Neuron (in vitro differentiated cells): ENCODE measurements at regions not wholly inside any gene's neighbourhood (a gene's known extent, or its start where the extent isn't known, plus 50 kb on each side); places are given as distances from the start of the nearest gene placed in this dataset.
"Not testable (repeated sequence)": the region's sequence is repeated elsewhere in the genome, so short reads cannot be mapped to it uniquely, and the experiment has no call there.

Experiments used
- H2AFZ ChIP-seq: one replicate; pipeline ENCODE4 v1.6.1; 2013; ENCODE audit warnings: low read depth, mild to moderate bottlenecking, inconsistent platforms, low read length, moderate library complexity
- H3K27me3 ChIP-seq: one replicate; pipeline ENCODE4 v1.6.1; 2013; ENCODE audit warnings: low read length; ENCODE audit not compliant: insufficient read depth
- H3K36me3 ChIP-seq: one replicate; pipeline ENCODE4 v1.6.1; 2013; ENCODE audit warnings: low read length; ENCODE audit not compliant: insufficient read depth
- H3K4me1 ChIP-seq: one replicate; pipeline ENCODE4 v1.6.1; 2013; ENCODE audit warnings: low read length; ENCODE audit not compliant: insufficient read depth
- H3K4me3 ChIP-seq: 2 replicates; pipeline ENCODE4 v1.5.1; 2013; ENCODE audit warnings: mild to moderate bottlenecking, low read length, moderate library complexity
- H3K9me3 ChIP-seq: one replicate; pipeline ENCODE4 v1.6.1; 2013; ENCODE audit warnings: low read length

DNA sequence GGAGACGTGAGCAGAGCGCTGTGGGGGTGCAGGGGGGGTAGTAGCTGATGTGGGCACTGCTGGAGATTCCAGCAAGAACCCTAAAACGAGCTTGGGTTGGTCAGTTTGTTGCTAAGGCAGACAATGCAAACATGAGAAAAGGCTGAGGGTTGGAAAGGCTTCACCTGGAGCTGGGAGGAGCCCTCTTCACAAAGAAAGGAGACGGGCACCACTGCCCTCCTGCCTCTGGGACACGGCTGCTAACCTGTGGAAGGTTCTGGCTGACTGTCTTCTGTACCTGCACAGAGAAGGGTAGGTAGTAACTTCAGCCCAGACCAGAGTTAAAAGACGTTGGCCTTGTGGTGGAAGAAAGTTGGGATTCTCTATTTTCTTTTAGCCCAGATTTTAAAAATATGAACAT, 108.7 kb downstream of the SUCLA2 start:
- no peak overlapping the region for H2AFZ ChIP-seq

GRCh38 chr13:47890146-47890814, 110.8 kb downstream of the SUCLA2 start:
- no peak overlapping the region for H3K4me3 ChIP-seq
- H3K4me1 ChIP-seq = no peaks in the 10 kb centered on the region

More for the DNA sequence above, 108.7 kb downstream of the SUCLA2 start:
- Histone ChIP-seq H3K4me1 (no peaks in the 10 kb centered on the region), H3K36me3 (no peaks in the 10 kb centered on the region), H3K9me3 (no peaks in the 10 kb centered on the region), H3K4me3 (no peak overlapping the region), H3K27me3 (no peaks in the 10 kb centered on the region)

DNA sequence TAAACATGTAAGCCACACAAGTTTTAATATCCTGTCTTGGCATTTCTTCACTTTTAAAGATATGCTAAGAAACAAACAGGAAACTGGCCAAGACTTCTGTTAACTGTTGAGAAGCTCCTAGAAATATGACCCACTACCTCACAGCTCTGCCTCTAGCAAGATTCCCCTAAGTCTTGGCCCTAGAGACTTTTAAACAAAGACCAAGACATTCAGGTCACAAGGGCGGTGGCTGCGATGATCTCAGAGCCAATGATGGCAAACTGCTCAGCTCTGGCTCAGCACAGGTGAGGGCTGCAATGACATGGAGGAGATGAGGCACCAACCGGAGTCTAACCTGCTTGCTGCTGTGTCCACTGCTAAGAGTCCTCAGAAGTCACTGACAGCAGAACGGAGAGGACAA, 114.8 kb downstream of the SUCLA2 start:
- no peak overlapping the region for H2AFZ ChIP-seq
- no peak overlapping the region for H3K4me3 ChIP-seq
- no peaks in the 10 kb centered on the region for H3K9me3 ChIP-seq
- H3K36me3 ChIP-seq = no peaks in the 10 kb centered on the region
- no peaks in the 10 kb centered on the region for H3K27me3 ChIP-seq
- H3K4me1 ChIP-seq = no peaks in the 10 kb centered on the region

More at GRCh38 chr13:47890146-47890814, 110.8 kb downstream of the SUCLA2 start:
- H3K27me3 ChIP-seq = no peaks in the 10 kb centered on the region
- no peak overlapping the region for H2AFZ ChIP-seq
- H3K9me3 ChIP-seq = no peaks in the 10 kb centered on the region
- no peaks in the 10 kb centered on the region for H3K36me3 ChIP-seq

DNA sequence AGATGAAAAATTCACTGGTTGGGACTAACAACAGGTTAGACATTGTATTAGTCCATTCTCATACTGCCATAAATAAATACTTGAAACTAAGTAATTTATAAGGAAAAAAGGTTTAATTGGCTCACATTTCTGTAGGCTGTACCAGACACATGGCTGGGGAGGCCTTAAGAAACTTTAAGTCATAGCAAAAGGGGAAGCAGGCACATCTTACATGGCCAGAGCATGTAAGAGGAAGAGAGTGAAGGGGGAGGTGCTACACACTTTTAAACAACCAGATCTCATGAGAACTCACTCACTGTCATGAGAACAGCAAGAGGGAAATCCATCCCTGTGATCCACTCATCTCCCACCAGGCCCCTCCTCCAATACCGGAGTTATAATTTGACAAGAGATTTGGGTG, 125.9 kb downstream of the SUCLA2 start:
- Histone ChIP-seq H3K27me3 (no peaks in the 10 kb centered on the region), H2AFZ (no peak overlapping the region), H3K9me3 (no peaks in the 10 kb centered on the region), H3K4me1 (no peaks in the 10 kb centered on the region), H3K36me3 (no peaks in the 10 kb centered on the region), H3K4me3 (no peak overlapping the region)

DNA sequence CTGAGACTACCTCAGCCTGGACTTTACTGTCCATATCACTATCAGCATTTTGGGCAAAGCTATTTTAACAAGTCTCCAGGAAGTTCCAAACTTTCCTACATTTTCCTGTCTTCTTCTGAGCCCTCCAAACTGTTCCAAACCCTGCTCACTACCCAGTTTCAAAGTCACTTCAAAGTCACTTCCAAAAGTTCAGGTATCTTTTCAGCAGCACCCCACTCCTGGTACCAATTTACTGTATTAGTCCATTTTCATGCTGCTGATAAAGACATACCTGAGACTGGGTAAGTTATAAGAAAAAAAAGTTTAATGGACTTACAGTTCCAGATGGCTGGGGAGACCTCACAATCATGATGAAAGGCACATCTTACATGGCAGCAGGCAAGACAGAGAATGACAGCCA, 127.1 kb downstream of the SUCLA2 start:
- not testable (repeated sequence) for H3K27me3 ChIP-seq, H3K9me3 ChIP-seq, H3K4me3 ChIP-seq, H3K4me1 ChIP-seq, H2AFZ ChIP-seq, H3K36me3 ChIP-seq

- not testable (repeated sequence) for H3K36me3 ChIP-seq, H3K9me3 ChIP-seq, H2AFZ ChIP-seq, H3K4me1 ChIP-seq, H3K4me3 ChIP-seq, H3K27me3 ChIP-seq
These were observed 127.8 kb downstream of the SUCLA2 start for GRCh38 chr13:47873319-47873718.

DNA sequence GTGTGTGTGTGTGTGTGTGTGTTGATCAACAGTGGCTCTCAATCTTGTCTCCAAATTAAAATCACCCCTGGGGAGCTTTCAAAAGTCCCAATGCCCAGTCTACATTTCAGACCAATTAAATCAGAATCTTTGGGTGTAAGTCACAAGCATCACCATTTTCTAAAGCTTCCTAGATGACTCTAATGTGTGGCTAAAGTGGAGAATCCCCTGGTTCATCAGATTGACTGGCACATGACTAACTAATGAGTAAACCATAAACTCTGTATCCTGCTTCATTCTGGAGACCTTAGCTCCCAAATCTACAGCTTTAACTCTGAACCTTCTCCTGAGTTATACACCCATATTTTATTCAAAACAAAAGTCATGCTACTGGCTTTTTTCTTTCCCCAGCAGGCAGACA, 131.3 kb downstream of the SUCLA2 start:
- no peak overlapping the region for H2AFZ ChIP-seq
- H3K4me3 ChIP-seq = no peak overlapping the region
- H3K4me1 ChIP-seq = no peaks in the 10 kb centered on the region
- no peaks in the 10 kb centered on the region for H3K9me3 ChIP-seq
- no peaks in the 10 kb centered on the region for H3K36me3 ChIP-seq
- no peaks in the 10 kb centered on the region for H3K27me3 ChIP-seq

DNA sequence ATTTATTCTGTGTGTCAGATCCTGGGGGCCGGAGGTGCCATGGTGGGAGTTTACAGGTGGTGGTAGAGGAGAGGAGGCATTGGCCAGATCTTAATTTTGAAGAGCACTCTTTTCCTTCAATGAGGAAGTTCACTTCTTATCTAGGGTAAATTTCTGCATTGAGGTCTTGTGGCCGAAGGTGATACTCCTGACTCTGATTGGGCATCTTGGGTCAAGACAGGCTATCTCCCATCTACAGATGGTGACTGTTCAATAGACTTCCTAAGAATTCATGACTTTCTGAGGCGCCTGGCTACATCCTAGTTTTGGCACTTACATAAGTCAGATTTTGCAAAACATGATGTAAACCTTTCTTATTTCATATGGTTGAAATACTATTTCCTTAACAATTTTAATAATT, 135.2 kb downstream of the SUCLA2 start:
- H2AFZ ChIP-seq = no peak overlapping the region
- no peak overlapping the region for H3K4me3 ChIP-seq
- no peaks in the 10 kb centered on the region for H3K4me1 ChIP-seq
- no peaks in the 10 kb centered on the region for H3K27me3 ChIP-seq
- H3K9me3 ChIP-seq = no peaks in the 10 kb centered on the region
- no peaks in the 10 kb centered on the region for H3K36me3 ChIP-seq

DNA sequence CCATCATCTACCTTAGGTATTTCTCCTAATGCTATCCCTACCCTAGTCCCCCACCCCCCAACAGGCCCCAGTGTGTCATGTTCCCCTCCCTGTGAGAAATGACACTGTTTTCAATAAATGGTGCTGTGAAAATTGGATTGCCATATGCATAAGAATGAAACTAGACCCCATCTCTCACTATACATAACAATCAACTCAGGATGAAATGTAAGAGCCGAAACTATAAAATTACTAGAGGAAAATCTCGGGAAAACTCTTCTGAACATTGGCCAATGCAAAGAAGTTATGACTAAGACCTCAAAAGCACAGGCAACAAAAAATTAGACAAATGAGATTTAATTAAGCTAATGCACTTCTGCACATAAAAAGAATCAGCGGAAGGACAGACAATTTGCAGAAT, 138.2 kb downstream of the SUCLA2 start:
- H3K9me3 ChIP-seq = no peaks in the 10 kb centered on the region
- H3K36me3 ChIP-seq = no peaks in the 10 kb centered on the region
- no peak overlapping the region for H3K4me3 ChIP-seq
- no peaks in the 10 kb centered on the region for H3K4me1 ChIP-seq
- no peaks in the 10 kb centered on the region for H3K27me3 ChIP-seq
- no peak overlapping the region for H2AFZ ChIP-seq

DNA sequence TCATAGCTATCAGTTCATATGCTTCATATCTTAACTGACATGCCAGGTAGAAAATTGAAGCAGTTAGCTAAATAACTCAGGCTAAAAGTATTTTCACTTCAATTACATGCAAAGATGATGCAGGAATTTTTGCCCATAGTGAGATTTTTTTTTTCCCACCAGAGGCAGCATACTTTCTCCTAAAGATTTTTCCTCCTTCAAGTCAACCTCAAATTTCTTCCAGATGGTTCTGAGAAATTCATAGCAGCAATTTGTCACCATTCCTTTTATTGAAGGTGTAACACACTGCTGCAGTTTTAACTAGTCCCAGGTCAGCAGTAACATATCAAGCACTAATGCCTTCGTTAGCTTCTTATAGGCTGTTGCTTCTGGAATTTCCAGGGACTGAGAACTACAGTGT, 141.9 kb downstream of the SUCLA2 start:
- no peaks in the 10 kb centered on the region for H3K27me3 ChIP-seq
- no peaks in the 10 kb centered on the region for H3K36me3 ChIP-seq
- H2AFZ ChIP-seq = no peak overlapping the region
- no peaks in the 10 kb centered on the region for H3K9me3 ChIP-seq
- no peaks in the 10 kb centered on the region for H3K4me1 ChIP-seq
- H3K4me3 ChIP-seq = no peak overlapping the region

DNA sequence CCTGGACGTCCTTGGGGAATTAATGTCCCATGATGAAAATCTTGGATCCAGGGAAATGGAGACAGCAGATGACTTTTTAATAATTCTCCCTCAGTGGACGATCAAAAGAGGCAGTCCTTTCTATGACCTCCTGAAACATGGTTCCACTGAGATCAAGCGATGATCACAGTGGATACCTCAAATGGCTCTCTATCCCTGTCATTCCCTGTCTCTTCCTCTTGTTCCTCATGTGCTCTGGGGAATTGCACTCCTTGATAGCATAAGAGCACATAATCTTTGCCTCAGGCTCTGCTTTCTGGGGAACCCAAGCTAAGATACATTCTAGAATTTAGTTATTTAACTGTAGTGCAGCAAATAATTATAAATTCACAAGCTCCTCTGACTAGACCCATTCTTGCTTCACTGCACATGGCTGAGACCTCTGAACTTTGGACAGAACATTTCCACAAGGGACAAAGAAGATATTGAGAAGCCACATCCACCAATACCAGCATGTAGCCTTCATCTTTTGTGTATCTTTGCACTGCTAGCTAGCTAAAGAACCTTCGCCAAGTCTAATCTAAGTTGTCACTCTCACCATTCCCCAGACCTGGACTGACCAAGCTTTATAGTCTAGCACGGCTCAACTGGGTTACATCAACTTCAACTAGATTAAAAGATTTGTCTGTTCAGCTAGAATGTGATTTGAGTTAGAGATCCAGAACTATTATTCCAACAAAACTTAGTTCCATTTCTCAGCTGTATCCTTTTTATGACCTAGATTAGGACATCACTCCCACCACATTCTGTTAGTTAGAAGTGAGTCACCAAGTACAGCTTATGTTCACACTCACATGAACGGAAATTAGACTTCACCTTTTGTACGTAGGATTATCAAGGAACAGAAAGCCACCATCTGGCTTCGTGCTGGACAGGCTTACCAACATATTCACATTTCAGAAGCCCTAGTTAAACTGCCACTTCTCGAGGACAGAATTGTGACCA, 142.7 kb downstream of the SUCLA2 start:
- H3K27me3 ChIP-seq = no peaks in the 10 kb centered on the region
- H2AFZ ChIP-seq = no peak overlapping the region
- H3K4me1 ChIP-seq = no peaks in the 10 kb centered on the region
- H3K4me3 ChIP-seq = no peak overlapping the region
- H3K36me3 ChIP-seq = no peaks in the 10 kb centered on the region
- no peaks in the 10 kb centered on the region for H3K9me3 ChIP-seq

DNA sequence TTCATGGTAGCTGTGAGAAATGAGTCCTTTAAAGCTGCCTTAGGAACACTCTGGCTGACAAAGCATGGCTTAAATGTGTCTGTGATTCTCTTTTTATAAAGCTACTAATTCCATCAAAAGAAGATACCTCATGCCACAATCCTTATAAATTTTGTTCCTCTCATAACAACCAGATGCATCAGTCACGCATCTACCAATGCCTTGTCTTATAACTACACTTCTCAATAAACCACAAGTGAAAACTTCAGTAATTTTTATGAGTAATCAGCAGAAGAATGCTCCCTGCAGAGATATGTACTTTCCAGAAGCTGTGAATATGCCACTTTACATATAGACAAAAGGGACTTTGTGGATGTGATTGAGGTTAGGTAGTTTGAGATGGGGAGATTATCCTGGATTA, 147.8 kb downstream of the SUCLA2 start:
- Histone ChIP-seq H3K27me3 (no peaks in the 10 kb centered on the region), H2AFZ (no peak overlapping the region), H3K4me1 (no peaks in the 10 kb centered on the region), H3K4me3 (no peak overlapping the region), H3K36me3 (no peaks in the 10 kb centered on the region), H3K9me3 (no peaks in the 10 kb centered on the region)

DNA sequence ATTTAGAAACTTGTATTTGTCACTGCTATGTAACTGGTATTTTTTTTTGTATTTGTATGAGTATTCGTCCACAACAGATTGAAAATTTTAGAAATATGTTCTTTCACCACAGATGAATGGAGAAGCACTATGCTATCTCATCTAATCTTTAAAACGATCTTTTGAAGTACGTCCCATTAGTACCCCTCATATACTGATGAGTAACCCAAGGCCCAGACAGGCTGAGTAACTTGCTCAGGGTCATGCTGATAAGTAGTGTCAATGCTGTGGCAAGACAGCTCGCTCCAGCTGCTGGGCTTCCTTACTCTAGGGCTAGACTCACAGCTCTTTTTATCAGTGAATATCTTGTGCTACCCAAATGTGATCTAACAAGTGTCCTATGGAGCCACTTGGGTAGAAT, 154.2 kb downstream of the SUCLA2 start:
- Histone ChIP-seq H3K4me3 (no peak overlapping the region), H2AFZ (no peak overlapping the region), H3K36me3 (no peaks in the 10 kb centered on the region), H3K27me3 (no peaks in the 10 kb centered on the region), H3K9me3 (no peaks in the 10 kb centered on the region), H3K4me1 (no peaks in the 10 kb centered on the region)
